GM23338 (cell line): ENCODE measurements at regions not wholly inside any gene's neighbourhood (a gene's known extent, or its start where the extent isn't known, plus 50 kb on each side); places are given as distances from the start of the nearest gene placed in this dataset.

ENCODE experiments used
- ATAC-seq: fragments of 200-7000 bp; cut with Tn5 transposase; 3 replicates; pipeline ENCODE4 v1.9.1; 2020
- DNase-seq: peaks from one replicate; pipeline ENCODE4 v3.0.0-alpha.2; 2015; ENCODE audit warnings: low spot score
- H2AFZ ChIP-seq: fragments of 200-600 bp; sonication (generic); 2 replicates; pipeline ENCODE4 v1.8.0; 2016; ENCODE audit warnings: antibody characterized with exemption, mild to moderate bottlenecking, moderate library complexity
- H3F3A ChIP-seq: fragments of 200-600 bp; sonication (generic); replicated peaks from 2 replicates; pipeline ENCODE4 v1.8.0; 2017; ENCODE audit warnings: antibody characterized with exemption, mixed run types, low read depth
- H3K27ac ChIP-seq: fragments of 200-600 bp; sonication (generic); 2 replicates; pipeline ENCODE4 v1.6.1; 2016; ENCODE audit warnings: low read depth
- H3K27me3 ChIP-seq: fragments of 200-600 bp; sonication (generic); 2 replicates; pipeline ENCODE4 v1.8.0; 2016; ENCODE audit warnings: mild to moderate bottlenecking, mixed run types, moderate library complexity; ENCODE audit not compliant: insufficient read depth
- H3K36me3 ChIP-seq: fragments of 200-600 bp; sonication (generic); 2 replicates; pipeline ENCODE4 v1.8.0; 2016; ENCODE audit warnings: mild to moderate bottlenecking; ENCODE audit not compliant: insufficient read depth
- H3K4me1 ChIP-seq: fragments of 200-600 bp; sonication (generic); 2 replicates; pipeline ENCODE4 v1.8.0; 2016; ENCODE audit warnings: mild to moderate bottlenecking, moderate library complexity; ENCODE audit not compliant: insufficient read depth
- H3K4me2 ChIP-seq: fragments of 200-600 bp; sonication (generic); 2 replicates; pipeline ENCODE4 v1.7.1; 2017; ENCODE audit warnings: mixed run types
- H3K4me3 ChIP-seq: fragments of 200-600 bp; sonication (generic); 2 replicates; pipeline ENCODE4 v1.6.1; 2016; ENCODE audit warnings: mixed run types
- H3K79me2 ChIP-seq: fragments of 200-600 bp; sonication (generic); replicated peaks from 2 replicates; pipeline ENCODE4 v1.8.0; 2017; ENCODE audit warnings: mild to moderate bottlenecking; ENCODE audit not compliant: insufficient read depth
- H3K9me2 ChIP-seq: fragments of 200-600 bp; sonication (generic); 2 replicates; pipeline ENCODE4 v1.8.0; 2017; ENCODE audit not compliant: insufficient read depth
- H4K20me1 ChIP-seq: fragments of 200-600 bp; sonication (generic); replicated peaks from 2 replicates; pipeline ENCODE4 v1.8.0; 2017; ENCODE audit warnings: mild to moderate bottlenecking; ENCODE audit not compliant: insufficient read depth
- H3K27ac Mint-ChIP-seq: 2 replicates; pipeline ENCODE4 v1.8.0; 2020; ENCODE audit warnings: inconsistent platforms, mild to moderate bottlenecking, moderate library complexity, mixed read lengths
- H3K27me3 Mint-ChIP-seq: 3 replicates; pipeline ENCODE4 v1.8.0; 2022; ENCODE audit warnings: low read depth, mild to moderate bottlenecking, moderate library complexity, mixed read lengths, inconsistent platforms; ENCODE audit not compliant: insufficient read depth, poor library complexity
- H3K36me3 Mint-ChIP-seq: 3 replicates; pipeline ENCODE4 v1.8.0; 2021; ENCODE audit warnings: low read depth, mild to moderate bottlenecking, inconsistent platforms, moderate library complexity, mixed read lengths
- H3K4me1 Mint-ChIP-seq: 3 replicates; pipeline ENCODE4 v1.8.0; 2020; ENCODE audit warnings: mild to moderate bottlenecking, inconsistent platforms, mixed read lengths
- H3K4me3 Mint-ChIP-seq: 3 replicates; pipeline ENCODE4 v1.8.0; 2021; ENCODE audit warnings: moderate library complexity, mild to moderate bottlenecking, inconsistent platforms, mixed read lengths
- H3K9me3 Mint-ChIP-seq: 3 replicates; pipeline ENCODE4 v1.8.0; 2020; ENCODE audit warnings: moderate library complexity, mild to moderate bottlenecking, inconsistent platforms, mixed read lengths
- CREB1 ChIP-seq: fragments of 250-450 bp; sonication (Bioruptor Pico); IDR thresholded peaks from 2 replicates; pipeline ENCODE4 v1.5.0; 2020; ENCODE audit warnings: low read depth, mild to moderate bottlenecking, moderate library complexity
- EZH2phosphoT487 ChIP-seq: fragments of 200-600 bp; sonication (generic); IDR thresholded peaks from one replicate; pipeline ENCODE4 v1.8.1; 2018; ENCODE audit warnings: antibody characterized with exemption; ENCODE audit not compliant: unreplicated experiment
- NANOG ChIP-seq: IDR thresholded peaks from 2 replicates; pipeline ENCODE4 v1.6.1; 2016; ENCODE audit warnings: antibody characterized with exemption, borderline replicate concordance
- POLR2AphosphoS5 ChIP-seq: IDR thresholded peaks from 2 replicates; pipeline ENCODE4 v1.6.1; 2016; ENCODE audit warnings: antibody characterized with exemption, low read depth
- STAT1 ChIP-seq: IDR thresholded peaks from one replicate; pipeline ENCODE4 v1.6.1; 2016; ENCODE audit warnings: antibody characterized with exemption; ENCODE audit not compliant: unreplicated experiment
- ZNF114 ChIP-seq: fragments of 250-450 bp; sonication (Bioruptor Pico); IDR thresholded peaks from 2 replicates; pipeline ENCODE4 v1.5.0; 2020; ENCODE audit warnings: mild to moderate bottlenecking, moderate library complexity
- ZNF331 ChIP-seq: fragments of 250-450 bp; sonication (Bioruptor Pico); IDR thresholded peaks from 2 replicates; pipeline ENCODE4 v1.5.0; 2020; ENCODE audit warnings: low read depth, mild to moderate bottlenecking, moderate library complexity
- TF ChIP-seq, protein P1 (sequence below): IDR thresholded peaks from one replicate; pipeline ENCODE4 v1.6.1; 2018; ENCODE audit warnings: antibody characterized with exemption; ENCODE audit not compliant: unreplicated experiment
- TF ChIP-seq, protein P2 (sequence below): fragments of 250-450 bp; sonication (Bioruptor Pico); IDR thresholded peaks from 2 replicates; pipeline ENCODE4 v1.5.0; 2020; ENCODE audit warnings: mild to moderate bottlenecking, moderate library complexity

GRCh38 chr1:17941431-17942189 is 166.0 kb upstream of the IGSF21 start (continued):
- TF ChIP-seq, protein P1, sequence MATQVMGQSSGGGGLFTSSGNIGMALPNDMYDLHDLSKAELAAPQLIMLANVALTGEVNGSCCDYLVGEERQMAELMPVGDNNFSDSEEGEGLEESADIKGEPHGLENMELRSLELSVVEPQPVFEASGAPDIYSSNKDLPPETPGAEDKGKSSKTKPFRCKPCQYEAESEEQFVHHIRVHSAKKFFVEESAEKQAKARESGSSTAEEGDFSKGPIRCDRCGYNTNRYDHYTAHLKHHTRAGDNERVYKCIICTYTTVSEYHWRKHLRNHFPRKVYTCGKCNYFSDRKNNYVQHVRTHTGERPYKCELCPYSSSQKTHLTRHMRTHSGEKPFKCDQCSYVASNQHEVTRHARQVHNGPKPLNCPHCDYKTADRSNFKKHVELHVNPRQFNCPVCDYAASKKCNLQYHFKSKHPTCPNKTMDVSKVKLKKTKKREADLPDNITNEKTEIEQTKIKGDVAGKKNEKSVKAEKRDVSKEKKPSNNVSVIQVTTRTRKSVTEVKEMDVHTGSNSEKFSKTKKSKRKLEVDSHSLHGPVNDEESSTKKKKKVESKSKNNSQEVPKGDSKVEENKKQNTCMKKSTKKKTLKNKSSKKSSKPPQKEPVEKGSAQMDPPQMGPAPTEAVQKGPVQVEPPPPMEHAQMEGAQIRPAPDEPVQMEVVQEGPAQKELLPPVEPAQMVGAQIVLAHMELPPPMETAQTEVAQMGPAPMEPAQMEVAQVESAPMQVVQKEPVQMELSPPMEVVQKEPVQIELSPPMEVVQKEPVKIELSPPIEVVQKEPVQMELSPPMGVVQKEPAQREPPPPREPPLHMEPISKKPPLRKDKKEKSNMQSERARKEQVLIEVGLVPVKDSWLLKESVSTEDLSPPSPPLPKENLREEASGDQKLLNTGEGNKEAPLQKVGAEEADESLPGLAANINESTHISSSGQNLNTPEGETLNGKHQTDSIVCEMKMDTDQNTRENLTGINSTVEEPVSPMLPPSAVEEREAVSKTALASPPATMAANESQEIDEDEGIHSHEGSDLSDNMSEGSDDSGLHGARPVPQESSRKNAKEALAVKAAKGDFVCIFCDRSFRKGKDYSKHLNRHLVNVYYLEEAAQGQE = no peak
- TF ChIP-seq ZNF114 (no peak), ZNF331 (CRISPR knock-in tag) (no peak), POLR2AphosphoS5 (no peak), NANOG (no peak), CREB1 (CRISPR knock-in tag) (no peak), STAT1 (no peak)

DNA sequence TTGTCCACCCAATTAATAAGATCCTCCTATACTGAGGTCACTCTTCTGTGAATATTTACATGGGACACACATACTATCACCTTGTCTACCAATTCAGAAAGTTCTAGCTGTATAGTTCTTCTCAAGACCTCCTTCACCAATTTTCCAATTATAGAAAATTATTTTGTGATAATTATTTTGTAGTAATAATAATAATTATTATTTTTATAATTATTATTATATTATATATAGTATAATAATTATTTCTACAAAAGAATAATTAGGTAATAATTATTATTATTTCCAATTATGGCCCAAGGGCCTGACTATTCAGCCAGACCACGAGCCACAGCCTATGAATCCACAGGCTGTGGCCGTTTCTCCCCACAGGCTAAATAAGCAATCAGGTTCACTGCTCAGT is 164.1 kb upstream of the IGSF21 start:
- Histone ChIP-seq H3K79me2 (no peaks in the 10 kb centered on the region), H3K27ac (no peak overlapping the region), H3F3A (no peaks in the 10 kb centered on the region), H2AFZ (no peak overlapping the region), H3K9me2 (no peaks in the 10 kb centered on the region), H3K4me1 (no peaks in the 10 kb centered on the region), H4K20me1 (no peaks in the 10 kb centered on the region), H3K4me2 (no peak overlapping the region), H3K4me3 (no peak overlapping the region), H3K36me3 (no peaks in the 10 kb centered on the region), H3K27me3 (no peaks in the 10 kb centered on the region)
- Mint-ChIP-seq H3K27me3 (peaks cover 10% of the 10 kb centered on the region), H3K9me3 (no peaks in the 10 kb centered on the region), H3K4me3 (no peak overlapping the region), H3K36me3 (no peaks in the 10 kb centered on the region), H3K4me1 (no peaks in the 10 kb centered on the region; the same call in 2 of the 3 replicates), H3K27ac (no peak overlapping the region)
- ATAC-seq = no peak
- no peak for DNase-seq
- TF ChIP-seq, protein P2, sequence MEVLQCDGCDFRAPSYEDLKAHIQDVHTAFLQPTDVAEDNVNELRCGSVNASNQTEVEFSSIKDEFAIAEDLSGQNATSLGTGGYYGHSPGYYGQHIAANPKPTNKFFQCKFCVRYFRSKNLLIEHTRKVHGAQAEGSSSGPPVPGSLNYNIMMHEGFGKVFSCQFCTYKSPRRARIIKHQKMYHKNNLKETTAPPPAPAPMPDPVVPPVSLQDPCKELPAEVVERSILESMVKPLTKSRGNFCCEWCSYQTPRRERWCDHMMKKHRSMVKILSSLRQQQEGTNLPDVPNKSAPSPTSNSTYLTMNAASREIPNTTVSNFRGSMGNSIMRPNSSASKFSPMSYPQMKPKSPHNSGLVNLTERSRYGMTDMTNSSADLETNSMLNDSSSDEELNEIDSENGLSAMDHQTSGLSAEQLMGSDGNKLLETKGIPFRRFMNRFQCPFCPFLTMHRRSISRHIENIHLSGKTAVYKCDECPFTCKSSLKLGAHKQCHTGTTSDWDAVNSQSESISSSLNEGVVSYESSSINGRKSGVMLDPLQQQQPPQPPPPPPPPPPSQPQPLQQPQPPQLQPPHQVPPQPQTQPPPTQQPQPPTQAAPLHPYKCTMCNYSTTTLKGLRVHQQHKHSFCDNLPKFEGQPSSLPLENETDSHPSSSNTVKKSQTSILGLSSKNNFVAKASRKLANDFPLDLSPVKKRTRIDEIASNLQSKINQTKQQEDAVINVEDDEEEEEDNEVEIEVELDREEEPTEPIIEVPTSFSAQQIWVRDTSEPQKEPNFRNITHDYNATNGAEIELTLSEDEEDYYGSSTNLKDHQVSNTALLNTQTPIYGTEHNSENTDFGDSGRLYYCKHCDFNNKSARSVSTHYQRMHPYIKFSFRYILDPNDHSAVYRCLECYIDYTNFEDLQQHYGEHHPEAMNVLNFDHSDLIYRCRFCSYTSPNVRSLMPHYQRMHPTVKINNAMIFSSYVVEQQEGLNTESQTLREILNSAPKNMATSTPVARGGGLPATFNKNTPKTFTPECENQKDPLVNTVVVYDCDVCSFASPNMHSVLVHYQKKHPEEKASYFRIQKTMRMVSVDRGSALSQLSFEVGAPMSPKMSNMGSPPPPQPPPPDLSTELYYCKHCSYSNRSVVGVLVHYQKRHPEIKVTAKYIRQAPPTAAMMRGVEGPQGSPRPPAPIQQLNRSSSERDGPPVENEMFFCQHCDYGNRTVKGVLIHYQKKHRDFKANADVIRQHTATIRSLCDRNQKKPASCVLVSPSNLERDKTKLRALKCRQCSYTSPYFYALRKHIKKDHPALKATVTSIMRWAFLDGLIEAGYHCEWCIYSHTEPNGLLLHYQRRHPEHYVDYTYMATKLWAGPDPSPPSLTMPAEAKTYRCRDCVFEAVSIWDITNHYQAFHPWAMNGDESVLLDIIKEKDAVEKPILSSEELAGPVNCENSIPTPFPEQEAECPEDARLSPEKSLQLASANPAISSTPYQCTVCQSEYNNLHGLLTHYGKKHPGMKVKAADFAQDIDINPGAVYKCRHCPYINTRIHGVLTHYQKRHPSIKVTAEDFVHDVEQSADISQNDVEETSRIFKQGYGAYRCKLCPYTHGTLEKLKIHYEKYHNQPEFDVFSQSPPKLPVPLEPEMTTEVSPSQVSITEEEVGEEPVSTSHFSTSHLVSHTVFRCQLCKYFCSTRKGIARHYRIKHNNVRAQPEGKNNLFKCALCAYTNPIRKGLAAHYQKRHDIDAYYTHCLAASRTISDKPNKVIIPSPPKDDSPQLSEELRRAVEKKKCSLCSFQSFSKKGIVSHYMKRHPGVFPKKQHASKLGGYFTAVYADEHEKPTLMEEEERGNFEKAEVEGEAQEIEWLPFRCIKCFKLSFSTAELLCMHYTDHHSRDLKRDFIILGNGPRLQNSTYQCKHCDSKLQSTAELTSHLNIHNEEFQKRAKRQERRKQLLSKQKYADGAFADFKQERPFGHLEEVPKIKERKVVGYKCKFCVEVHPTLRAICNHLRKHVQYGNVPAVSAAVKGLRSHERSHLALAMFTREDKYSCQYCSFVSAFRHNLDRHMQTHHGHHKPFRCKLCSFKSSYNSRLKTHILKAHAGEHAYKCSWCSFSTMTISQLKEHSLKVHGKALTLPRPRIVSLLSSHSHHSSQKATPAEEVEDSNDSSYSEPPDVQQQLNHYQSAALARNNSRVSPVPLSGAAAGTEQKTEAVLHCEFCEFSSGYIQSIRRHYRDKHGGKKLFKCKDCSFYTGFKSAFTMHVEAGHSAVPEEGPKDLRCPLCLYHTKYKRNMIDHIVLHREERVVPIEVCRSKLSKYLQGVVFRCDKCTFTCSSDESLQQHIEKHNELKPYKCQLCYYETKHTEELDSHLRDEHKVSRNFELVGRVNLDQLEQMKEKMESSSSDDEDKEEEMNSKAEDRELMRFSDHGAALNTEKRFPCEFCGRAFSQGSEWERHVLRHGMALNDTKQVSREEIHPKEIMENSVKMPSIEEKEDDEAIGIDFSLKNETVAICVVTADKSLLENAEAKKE (CRISPR knock-in tag) = no peak
- TF ChIP-seq, protein P1 = no peak
- TF ChIP-seq CREB1 (CRISPR knock-in tag) (no peak), EZH2phosphoT487 (no peak)
